Neuronal stem cell (in vitro differentiated cells): ENCODE measurements at regions not wholly inside any gene's neighbourhood (a gene's known extent, or its start where the extent isn't known, plus 50 kb on each side); places are given as distances from the start of the nearest gene placed in this dataset.

Experiments used
- DNase-seq: peaks from one replicate; pipeline ENCODE4 v3.0.0-alpha.2; 2013; ENCODE audit warnings: low spot score
- H2AFZ ChIP-seq: one replicate; pipeline ENCODE4 v1.6.1; 2013; ENCODE audit warnings: mild to moderate bottlenecking, low read length, inconsistent platforms
- H2AK5ac ChIP-seq: 2 replicates; pipeline ENCODE4 v1.6.1; 2013; ENCODE audit warnings: low read depth, mild to moderate bottlenecking, inconsistent platforms, low read length, moderate library complexity, mixed read lengths
- H2BK120ac ChIP-seq: 2 replicates; pipeline ENCODE4 v1.6.1; 2013; ENCODE audit warnings: low read depth, mild to moderate bottlenecking, inconsistent platforms, low read length, moderate library complexity, mixed read lengths
- H2BK12ac ChIP-seq: one replicate; pipeline ENCODE4 v1.6.1; 2013; ENCODE audit warnings: low read length, inconsistent platforms
- H2BK15ac ChIP-seq: 2 replicates; pipeline ENCODE4 v1.6.1; 2013; ENCODE audit warnings: mild to moderate bottlenecking, low read length, inconsistent platforms, mixed read lengths
- H2BK5ac ChIP-seq: one replicate; pipeline ENCODE4 v1.6.1; 2013; ENCODE audit warnings: inconsistent platforms, mild to moderate bottlenecking, low read length, moderate library complexity
- H3K14ac ChIP-seq: one replicate; pipeline ENCODE4 v1.6.1; 2013; ENCODE audit warnings: low read length, inconsistent platforms
- H3K18ac ChIP-seq: 2 replicates; pipeline ENCODE4 v1.6.1; 2013; ENCODE audit warnings: low read length, inconsistent platforms
- H3K23ac ChIP-seq: 2 replicates; pipeline ENCODE4 v1.6.1; 2013; ENCODE audit warnings: low read depth, mild to moderate bottlenecking, mixed read lengths, low read length, inconsistent platforms; ENCODE audit not compliant: poor library complexity
- H3K27ac ChIP-seq: replicated peaks from 3 replicates; pipeline ENCODE4 v1.5.1; 2013; ENCODE audit warnings: low read length, inconsistent platforms
- H3K27me3 ChIP-seq, 3 experiments: 2 replicates each; pipeline ENCODE4 v1.6.1; 2013; ENCODE audit warnings: low read length in 3 of 3, mild to moderate bottlenecking in 2 of 3, inconsistent platforms in 1 of 3, low read depth in 1 of 3, mixed read lengths in 1 of 3, moderate library complexity in 1 of 3; ENCODE audit not compliant: control insufficient read depth in 3 of 3, insufficient read depth in 3 of 3
- H3K36me3 ChIP-seq, 2 donors: replicated peaks in 1 of 2; 2 replicates each; pipeline ENCODE4 v1.6.1; 2013; ENCODE audit warnings: low read length in 2 of 2; ENCODE audit not compliant: control insufficient read depth in 2 of 2, insufficient read depth in 2 of 2
- H3K4ac ChIP-seq: 2 replicates; pipeline ENCODE4 v1.6.1; 2013; ENCODE audit warnings: inconsistent platforms, mild to moderate bottlenecking, low read length, moderate library complexity
- H3K4me1 ChIP-seq, 2 donors: 1 replicate in 1 of 2; 2 replicates in 1 of 2; pipeline ENCODE4 v1.6.1; 2013; ENCODE audit warnings: low read length in 2 of 2, low read depth in 1 of 2; ENCODE audit not compliant: control insufficient read depth in 2 of 2, insufficient read depth in 1 of 2
- H3K4me2 ChIP-seq: one replicate; pipeline ENCODE4 v1.6.1; 2013; ENCODE audit warnings: mild to moderate bottlenecking, low read length, inconsistent platforms; ENCODE audit not compliant: insufficient read depth, poor library complexity, severe bottlenecking
- H3K4me3 ChIP-seq, 2 donors: 2 replicates each; pipeline ENCODE4 v1.5.1; 2013; ENCODE audit warnings: low read length in 2 of 2, mild to moderate bottlenecking in 2 of 2, inconsistent platforms in 1 of 2, moderate library complexity in 1 of 2
- H3K79me1 ChIP-seq: one replicate; pipeline ENCODE4 v1.6.1; 2013; ENCODE audit warnings: low read depth, mild to moderate bottlenecking, inconsistent platforms, low read length, moderate library complexity
- H3K9ac ChIP-seq: one replicate; pipeline ENCODE4 v1.6.1; 2013; ENCODE audit warnings: mild to moderate bottlenecking, low read depth, low read length, inconsistent platforms; ENCODE audit not compliant: poor library complexity
- H3K9me3 ChIP-seq, 2 donors: replicated peaks in 1 of 2; 2 replicates each; pipeline versions ENCODE3 to v1.6.1; 2013; ENCODE audit warnings: low read length in 2 of 2, mild to moderate bottlenecking in 2 of 2, inconsistent platforms in 1 of 2, low read depth in 1 of 2, mixed read lengths in 1 of 2, moderate library complexity in 1 of 2; ENCODE audit not compliant: control insufficient read depth in 2 of 2, insufficient read depth in 1 of 2
- H4K8ac ChIP-seq: one replicate; pipeline ENCODE4 v1.6.1; 2013; ENCODE audit warnings: low read depth, mild to moderate bottlenecking, inconsistent platforms, low read length, moderate library complexity
- H4K91ac ChIP-seq: one replicate; pipeline ENCODE4 v1.6.1; 2013; ENCODE audit warnings: low read length, low read depth, mild to moderate bottlenecking, inconsistent platforms; ENCODE audit not compliant: poor library complexity
- WGBS, 2 donors: extraction: QIAGEN DNeasy Blood & Tissue Kit; methylation state at CpG; one replicate each; pipeline ENCODE4 v1.1.7; 2013; ENCODE audit warnings: missing lambda C conversion rate in 2 of 2, mixed read lengths in 1 of 2; ENCODE audit not compliant: insufficient read length in 2 of 2, insufficient replicate concordance in 1 of 2; ENCODE audit errors: extremely low coverage in 2 of 2; 5-methylcytosine and 5-hydroxymethylcytosine counted together

- Histone ChIP-seq H4K91ac (no peak overlapping the region), H2AFZ (no peak overlapping the region), H2BK120ac (no peak overlapping the region), H3K36me3 (no peaks in the 10 kb centered on the region), H2BK12ac (no peak overlapping the region), H3K23ac (no peak overlapping the region), H3K4me1 (peaks cover 5 to 11% of the 10 kb centered on the region in 2 donors), H3K4ac (no peak overlapping the region), H2AK5ac (peak overlapping the region; percentile 23), H3K9me3 (no peaks in the 10 kb centered on the region), H3K18ac (peak overlapping the region; percentile 52), H3K27ac (no peak overlapping the region), H3K27me3 (peaks cover 0 to 15% (median 0%) of the 10 kb centered on the region in 3 experiments), H4K8ac (no peak overlapping the region), H3K4me3 (no peak overlapping the region), H3K14ac (no peak overlapping the region), H3K79me1 (no peaks in the 10 kb centered on the region), H2BK15ac (peak overlapping the region; percentile 56), H3K4me2 (no peak overlapping the region), H2BK5ac (no peak overlapping the region), H3K9ac (no peak overlapping the region)
- no peak for DNase-seq
- WGBS, 2 donors, result no CpG with 5 or more reads among the region's 21 CpGs
These were observed 58.4 kb downstream of the RTL6 start for GRCh38 chr22:44439356-44440223.

DNA sequence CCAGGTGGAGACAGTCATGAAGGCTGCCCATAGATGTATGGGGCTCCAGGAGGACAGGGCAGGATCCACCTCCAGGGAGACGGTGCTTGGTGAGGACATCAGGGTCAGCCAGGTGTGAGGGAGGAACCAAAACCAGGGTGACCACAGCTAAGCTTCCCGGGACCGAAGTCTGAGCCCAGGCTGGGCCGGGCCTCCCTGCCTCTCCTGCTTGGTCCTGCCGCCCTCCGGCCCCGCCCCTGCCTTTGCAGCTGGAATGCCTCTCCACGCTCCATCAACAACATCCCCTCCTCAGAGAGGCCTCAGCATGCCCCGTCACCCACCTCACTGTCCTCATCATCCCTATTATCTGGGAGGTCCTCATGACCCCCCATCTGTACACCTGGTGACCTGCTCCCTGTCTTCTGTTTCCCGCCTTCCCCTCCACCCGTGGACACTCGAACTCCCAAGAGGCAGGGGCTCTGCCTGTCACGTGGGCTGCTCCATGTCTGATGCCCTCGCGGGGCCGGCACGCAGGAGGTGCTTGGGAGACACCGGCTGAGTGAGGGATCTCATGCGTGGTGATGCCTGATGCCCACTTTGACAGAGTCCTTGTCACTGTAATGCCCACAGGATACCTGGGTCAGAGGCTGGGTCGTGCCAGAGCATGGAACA lies 59.4 kb downstream of the RTL6 start:
- H3K4ac ChIP-seq, result no peak overlapping the region
- H3K14ac ChIP-seq, result no peak overlapping the region
- no peak overlapping the region for H3K27ac ChIP-seq
- peaks cover 0 to 11% (median 0%) of the 10 kb centered on the region in 3 experiments for H3K27me3 ChIP-seq
- H2BK15ac ChIP-seq, result peak overlapping the region; percentile 56
- no peak for DNase-seq
- no peaks in the 10 kb centered on the region for H3K79me1 ChIP-seq
- no peaks in the 10 kb centered on the region for H3K36me3 ChIP-seq
- no peak overlapping the region for H3K4me2 ChIP-seq
- peak overlapping the region; percentile 30 for H4K91ac ChIP-seq
- no peaks in the 10 kb centered on the region for H3K9me3 ChIP-seq
- peak overlapping the region; percentile 61 for H3K23ac ChIP-seq
- H3K9ac ChIP-seq, result no peak overlapping the region
- peaks cover 5 to 6% of the 10 kb centered on the region in 2 donors for H3K4me1 ChIP-seq
- no peak overlapping the region for H4K8ac ChIP-seq
- H3K4me3 ChIP-seq, result no peak overlapping the region
- peak overlapping the region; percentile 54 for H3K18ac ChIP-seq
- H2AFZ ChIP-seq, result no peak overlapping the region
- peak overlapping the region; percentile 36 for H2AK5ac ChIP-seq
- WGBS, 2 donors, result no CpG with 5 or more reads among the region's 20 CpGs
- H2BK120ac ChIP-seq, result no peak overlapping the region
- no peak overlapping the region for H2BK5ac ChIP-seq
- no peak overlapping the region for H2BK12ac ChIP-seq

- no peak for DNase-seq
- H2BK120ac ChIP-seq, result no peak overlapping the region
- H3K4me1 ChIP-seq, result peaks cover 3 to 4% of the 10 kb centered on the region in 2 donors
- peak overlapping the region; percentile 58 for H3K14ac ChIP-seq
- H3K4me2 ChIP-seq, result no peak overlapping the region
- peak overlapping the region; percentile 82 for H3K18ac ChIP-seq
- no peak overlapping the region for H2BK5ac ChIP-seq
- H2BK15ac ChIP-seq, result peak overlapping the region; percentile 6
- H2AK5ac ChIP-seq, result peak overlapping the region; percentile 22
- no peak overlapping the region for H3K4ac ChIP-seq
- WGBS, 2 donors, result no CpG with 5 or more reads among the region's 14 CpGs
- no peak overlapping the region for H3K4me3 ChIP-seq
- H3K23ac ChIP-seq, result no peak overlapping the region
- no peaks in the 10 kb centered on the region for H3K79me1 ChIP-seq
- H2AFZ ChIP-seq, result no peak overlapping the region
- H3K9me3 ChIP-seq, result no peaks in the 10 kb centered on the region
- H3K27me3 ChIP-seq, result peaks cover 0 to 7% (median 0%) of the 10 kb centered on the region in 3 experiments
- H3K27ac ChIP-seq, result no peak overlapping the region
- no peaks in the 10 kb centered on the region for H3K36me3 ChIP-seq
- no peak overlapping the region for H4K8ac ChIP-seq
- H2BK12ac ChIP-seq, result no peak overlapping the region
- H3K9ac ChIP-seq, result no peak overlapping the region
- H4K91ac ChIP-seq, result peak overlapping the region; percentile 26
These were observed 60.0 kb downstream of the RTL6 start for GRCh38 chr22:44438056-44438455.
